Pancreas (tissue), 10 donors: ENCODE measurements at regions not wholly inside any gene's neighbourhood (a gene's known extent, or its start where the extent isn't known, plus 50 kb on each side); places are given as distances from the start of the nearest gene placed in this dataset.
"Not testable (repeated sequence)": the region's sequence is repeated elsewhere in the genome, so short reads cannot be mapped to it uniquely, and the experiment has no call there.

ENCODE experiments used
- ATAC-seq, 4 donors: fragments of 200-7000 bp; cut with Tn5 transposase; one replicate each; pipeline versions ENCODE4 v1.8.0 to v1.9.1; 2020; ENCODE audit warnings: mild to moderate bottlenecking in 4 of 4, moderate library complexity in 4 of 4
- DNase-seq, 6 donors: peaks; one replicate each; pipeline ENCODE4 v3.0.0-alpha.2; 2020
- FAIRE-seq: peaks from 2 replicates; lab custom pipeline; 2012; peaks lifted over from hg19 to GRCh38; lab: Jason Lieb, UNC
- H3K27ac ChIP-seq, 4 donors: fragments of 200-600 bp; sonication (generic); 1 replicate in 3 of 4; 2 replicates in 1 of 4; pipeline versions ENCODE4 v1.5.0 to v1.8.0; 2020
- H3K27me3 ChIP-seq, 4 donors: fragments of 200-600 bp; one replicate each; pipeline ENCODE4 v1.8.0; 2021
- H3K36me3 ChIP-seq, 3 donors: fragments of 200-600 bp; sonication (generic) in 1 of 3; one replicate each; pipeline versions ENCODE4 v1.5.0 to v1.8.0; 2020 to 2021
- H3K4me1 ChIP-seq, 3 donors: fragments of 200-600 bp; one replicate each; pipeline ENCODE4 v1.8.0; 2021
- H3K4me3 ChIP-seq, 4 donors: fragments of 200-600 bp; sonication (generic) in 2 of 4; one replicate each; pipeline versions ENCODE4 v1.5.0 to v1.8.0; 2020 to 2021
- H3K9me3 ChIP-seq, 4 donors: fragments of 200-600 bp; one replicate each; pipeline ENCODE4 v1.8.0; 2021
- WGBS, 2 donors: extraction: QIAGEN DNeasy Blood & Tissue Kit; methylation state at CpG; one replicate each; pipeline ENCODE4 v1.1.7; 2013; 5-methylcytosine and 5-hydroxymethylcytosine counted together
- intact Hi-C, 3 donors: fragments of 100-400 bp; cut with DNase I; formaldehyde crosslinking; loops; one replicate each; pipeline versions ENCODE4 v1.11.1 to v1.14.2; 2022
- TF ChIP-seq, protein P1 (sequence below), 4 donors: fragments of 200-600 bp; sonication (generic) in 3 of 4; IDR thresholded peaks; one replicate each; pipeline versions ENCODE4 v1.5.0 to v1.8.0; 2021; ENCODE audit warnings: antibody characterized with exemption in 4 of 4
- donor health status: healthy with polysubstance abuse.
- donor health status: DM: no; HTN: no; CAD: no; lungs with moderate emphysema.
- donor health status: DM: no; HTN: no; CAD: no.
- donor health status: control.
- donor health status: control.
- donor health status: Bipolar disorder and iron deficiency.
- donor health status: DM: yes; HTN: yes; CAD: no.
- donor health status: DM: no; HTN: no; CAD: no.
- donor health status: DM: no; HTN: no; CAD: no.
- donor health status: DM: yes; HTN: yes; CAD: no.

DNA sequence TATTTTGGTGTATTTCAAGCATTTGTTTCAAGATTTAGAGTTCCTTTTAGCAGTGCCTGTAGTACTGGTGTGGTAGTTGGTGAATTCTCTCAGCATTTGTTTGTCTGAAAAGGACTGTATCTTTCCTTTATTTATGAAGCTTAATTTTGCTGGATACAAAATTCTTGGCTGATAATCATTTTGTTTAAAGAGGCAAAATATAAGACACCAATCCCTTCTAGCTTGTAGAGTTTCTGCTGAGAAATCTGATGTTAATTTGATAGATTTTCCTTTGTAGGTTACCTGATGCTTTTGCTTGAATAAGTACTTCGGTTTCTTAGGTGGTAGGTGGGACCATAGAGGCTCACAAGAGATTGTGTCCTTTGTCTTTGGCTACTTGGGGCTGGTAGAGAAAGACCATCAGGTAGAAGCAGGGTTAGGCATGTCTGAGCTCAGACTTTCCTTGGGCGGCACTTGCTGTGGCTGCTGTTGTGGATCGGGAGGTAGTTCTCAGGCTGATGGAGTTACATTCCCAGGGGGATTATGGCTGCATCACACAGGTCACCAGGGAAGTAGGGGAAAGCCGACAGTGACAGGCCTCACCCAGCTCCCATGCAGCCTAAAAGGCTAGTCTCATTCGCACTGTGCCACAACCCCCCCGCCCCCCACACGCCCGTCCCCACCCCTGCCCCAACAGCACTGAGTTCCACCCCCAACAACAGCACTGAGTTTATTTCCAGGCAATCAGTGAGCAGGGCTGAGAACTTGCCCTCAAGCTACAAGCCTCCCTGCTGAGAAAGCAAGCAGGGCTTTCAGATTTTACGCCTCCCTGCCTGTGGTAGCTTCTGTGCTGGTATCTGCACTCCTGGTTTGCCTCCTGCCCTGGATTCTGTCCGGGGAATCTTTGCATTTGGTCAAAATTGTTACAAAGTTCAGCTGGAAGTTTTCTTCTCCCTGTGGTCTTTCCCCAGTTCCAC lies 127.1 kb upstream of the GLRA1 start:
- Histone ChIP-seq H3K4me3 (no peak overlapping the region), H3K36me3 (no peaks in the 10 kb centered on the region), H3K9me3 (no peaks in the 10 kb centered on the region), H3K4me1 (no peaks in the 10 kb centered on the region), H3K27me3 (no peaks in the 10 kb centered on the region), H3K27ac (no peak overlapping the region)
- WGBS, 2 donors, result 25 to 45% methylated on average over 10 of the region's 10 CpGs
- intact Hi-C loops, result no loop called here
- no peak for DNase-seq
- TF ChIP-seq, protein P1, sequence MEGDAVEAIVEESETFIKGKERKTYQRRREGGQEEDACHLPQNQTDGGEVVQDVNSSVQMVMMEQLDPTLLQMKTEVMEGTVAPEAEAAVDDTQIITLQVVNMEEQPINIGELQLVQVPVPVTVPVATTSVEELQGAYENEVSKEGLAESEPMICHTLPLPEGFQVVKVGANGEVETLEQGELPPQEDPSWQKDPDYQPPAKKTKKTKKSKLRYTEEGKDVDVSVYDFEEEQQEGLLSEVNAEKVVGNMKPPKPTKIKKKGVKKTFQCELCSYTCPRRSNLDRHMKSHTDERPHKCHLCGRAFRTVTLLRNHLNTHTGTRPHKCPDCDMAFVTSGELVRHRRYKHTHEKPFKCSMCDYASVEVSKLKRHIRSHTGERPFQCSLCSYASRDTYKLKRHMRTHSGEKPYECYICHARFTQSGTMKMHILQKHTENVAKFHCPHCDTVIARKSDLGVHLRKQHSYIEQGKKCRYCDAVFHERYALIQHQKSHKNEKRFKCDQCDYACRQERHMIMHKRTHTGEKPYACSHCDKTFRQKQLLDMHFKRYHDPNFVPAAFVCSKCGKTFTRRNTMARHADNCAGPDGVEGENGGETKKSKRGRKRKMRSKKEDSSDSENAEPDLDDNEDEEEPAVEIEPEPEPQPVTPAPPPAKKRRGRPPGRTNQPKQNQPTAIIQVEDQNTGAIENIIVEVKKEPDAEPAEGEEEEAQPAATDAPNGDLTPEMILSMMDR (IDR thresholded peaks at IDR 0.05), result no peak
- no peak for ATAC-seq
- no peak for FAIRE-seq

DNA sequence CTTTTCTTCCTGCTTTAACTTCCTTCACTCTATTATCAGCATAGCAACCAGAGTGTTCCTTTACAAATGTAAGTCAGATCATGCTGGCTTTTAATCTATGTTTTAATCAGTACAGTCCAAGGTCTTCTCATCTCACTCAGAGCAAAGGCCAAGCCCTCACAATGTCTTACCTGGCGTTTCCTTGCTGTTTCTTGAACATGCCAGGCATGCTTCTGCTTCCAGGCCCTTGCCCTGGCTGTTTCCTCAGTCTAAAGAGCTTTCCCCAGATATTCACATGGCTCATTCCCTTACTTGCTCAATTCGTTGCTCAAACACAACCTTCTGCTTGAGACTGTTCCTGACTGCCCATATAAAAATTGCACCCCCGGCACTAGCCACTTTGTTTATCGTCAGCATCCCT lies 121.7 kb upstream of the GLRA1 start:
- 38 to 47% methylated on average over 4 of the region's 4 CpGs for WGBS, 2 donors
- intact Hi-C loops, result no loop called here
- ATAC-seq (no peak), FAIRE-seq (no peak), DNase-seq (no peak)
- Histone ChIP-seq H3K9me3 (no peaks in the 10 kb centered on the region), H3K4me3 (no peak overlapping the region), H3K4me1 (no peaks in the 10 kb centered on the region), H3K36me3 (no peaks in the 10 kb centered on the region), H3K27me3 (no peaks in the 10 kb centered on the region), H3K27ac (no peak overlapping the region)
- TF ChIP-seq, protein P1 (IDR thresholded peaks at IDR 0.05), result no peak

DNA sequence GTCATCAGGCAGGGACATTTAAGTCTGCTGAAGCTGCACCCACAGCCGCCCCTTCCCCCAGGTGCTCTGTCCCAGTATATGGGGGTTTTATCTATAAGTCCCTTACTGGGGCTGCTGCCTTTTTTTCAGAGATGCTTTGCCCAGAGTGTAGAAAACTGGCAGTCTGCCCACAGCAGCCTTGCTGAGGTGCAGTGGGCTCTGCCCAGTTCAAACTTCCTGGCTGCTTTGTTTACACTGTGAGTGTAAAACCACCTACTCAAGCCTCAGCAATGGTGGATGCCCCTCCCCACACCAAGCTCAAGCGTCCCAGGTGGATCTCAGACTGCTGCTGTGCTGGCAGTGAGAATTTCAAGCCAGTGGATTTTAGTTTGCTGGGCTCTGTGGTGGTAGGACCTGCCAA lies 114.2 kb upstream of the GLRA1 start:
- FAIRE-seq, H3K4me1 ChIP-seq, DNase-seq, ATAC-seq, H3K36me3 ChIP-seq, H3K27ac ChIP-seq, H3K4me3 ChIP-seq, H3K27me3 ChIP-seq, intact Hi-C loops, H3K9me3 ChIP-seq: not testable (repeated sequence)
- 29 to 51% methylated on average over 2 of the region's 2 CpGs for WGBS, 2 donors

DNA sequence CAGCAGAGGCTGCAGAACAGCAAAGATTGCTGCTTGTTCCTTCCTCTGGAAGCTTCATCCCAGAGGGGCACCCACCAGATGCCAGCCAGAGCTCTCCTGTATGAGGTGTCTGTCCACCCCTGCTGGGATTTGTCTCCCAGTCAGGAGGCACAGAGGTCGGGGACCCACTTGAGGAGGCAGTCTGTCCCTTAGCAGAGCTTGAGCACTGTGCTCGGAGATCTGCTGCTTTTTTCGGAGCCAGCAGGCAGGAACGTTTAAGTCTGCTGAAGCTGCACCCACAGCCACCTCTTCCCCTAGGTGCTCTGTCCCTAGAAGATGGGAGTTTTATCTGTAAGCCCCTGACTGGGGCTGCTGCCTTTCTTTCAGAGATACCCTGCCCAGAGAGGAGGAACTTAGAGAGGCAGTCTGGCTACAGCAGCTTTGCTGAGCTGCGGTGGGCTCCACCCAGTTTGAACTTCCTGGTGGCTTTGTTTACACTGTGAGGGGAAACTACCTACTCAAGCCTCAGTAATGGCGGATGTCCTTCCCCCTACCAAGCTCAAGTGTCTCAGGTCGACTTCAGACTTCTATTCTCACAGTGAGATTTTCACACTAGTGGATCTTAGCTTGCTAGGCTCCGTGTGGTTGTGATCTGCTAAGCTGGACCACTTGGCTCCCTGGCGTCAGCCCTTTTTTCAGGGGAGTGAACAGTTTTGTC lies 101.8 kb upstream of the GLRA1 start:
- FAIRE-seq, ATAC-seq, H3K27ac ChIP-seq, H3K4me3 ChIP-seq, H3K9me3 ChIP-seq, intact Hi-C loops, H3K27me3 ChIP-seq, H3K36me3 ChIP-seq, DNase-seq, H3K4me1 ChIP-seq: not testable (repeated sequence)
- WGBS, 2 donors, result 41 to 44% methylated on average over 9 of the region's 9 CpGs

DNA sequence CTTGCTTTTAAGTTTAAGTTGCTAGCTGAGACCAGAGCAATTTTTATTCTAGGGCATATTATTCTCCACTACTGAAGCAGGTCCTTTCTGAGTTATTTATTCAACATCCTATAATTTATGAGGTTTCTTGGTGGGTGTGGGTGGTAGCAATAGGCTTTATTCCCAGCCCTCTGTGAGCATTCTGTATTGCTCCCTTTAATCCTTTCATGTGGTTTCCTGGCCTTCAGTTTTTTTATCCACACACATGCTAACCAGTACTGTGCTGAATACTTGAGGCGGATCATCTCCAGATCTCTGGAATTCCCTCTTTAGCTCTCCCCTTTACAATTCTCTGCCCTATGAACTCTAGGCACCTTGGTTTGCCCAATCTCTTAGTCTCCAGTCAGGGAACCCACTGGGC lies 91.8 kb upstream of the GLRA1 start:
- TF ChIP-seq, protein P1 (IDR thresholded peaks at IDR 0.05), result no peak
- no peak overlapping the region for H3K4me3 ChIP-seq
- no peaks in the 10 kb centered on the region for H3K27me3 ChIP-seq
- intact Hi-C loops, result no loop called here
- WGBS, 2 donors, result 80 to 89% methylated on average over 1 of the region's 1 CpG
- FAIRE-seq (no peak), ATAC-seq (no peak), DNase-seq (no peak)
- H3K36me3 ChIP-seq, result no peaks in the 10 kb centered on the region
- H3K27ac ChIP-seq, result no peak overlapping the region
- H3K9me3 ChIP-seq, result no peaks in the 10 kb centered on the region
- no peaks in the 10 kb centered on the region for H3K4me1 ChIP-seq
